SK-N-SH (cell line): ENCODE measurements at regions not wholly inside any gene's neighbourhood (a gene's known extent, or its start where the extent isn't known, plus 50 kb on each side); places are given as distances from the start of the nearest gene placed in this dataset.

Experiments used
- CTCF ChIP-seq: fragments of 200-600 bp; sonication (generic); IDR thresholded peaks from 2 replicates; pipeline ENCODE4 v1.6.1; 2017; ENCODE audit warnings: antibody characterized with exemption, mild to moderate bottlenecking, moderate library complexity
- JUND ChIP-seq: IDR thresholded peaks from 2 replicates; pipeline ENCODE4 v1.4.0; 2012
- MEF2A ChIP-seq: IDR thresholded peaks from 2 replicates; pipeline ENCODE4 v1.4.0; 2012; ENCODE audit warnings: low read depth, borderline replicate concordance
- NRF1 ChIP-seq: IDR thresholded peaks from 2 replicates; pipeline ENCODE4 v1.6.1; 2012; ENCODE audit warnings: low read depth, mild to moderate bottlenecking, low read length
- PBX3 ChIP-seq: IDR thresholded peaks from 2 replicates; pipeline ENCODE4; 2012
- POLR2AphosphoS5 ChIP-seq: IDR thresholded peaks from 2 replicates; pipeline ENCODE4 v1.6.1; 2012; ENCODE audit warnings: low read depth, low read length
- TEAD4 ChIP-seq: IDR thresholded peaks from 2 replicates; pipeline ENCODE4 v1.4.0; 2012; ENCODE audit warnings: mild to moderate bottlenecking, borderline replicate concordance; ENCODE audit not compliant: insufficient read depth
- USF2 ChIP-seq: fragments of 150-350 bp; IDR thresholded peaks from 2 replicates; pipeline ENCODE4 v1.6.1; 2017; ENCODE audit warnings: antibody characterized with exemption, low read length, low read depth, borderline replicate concordance
- TF ChIP-seq, protein P1 (sequence below): IDR thresholded peaks from 2 replicates; pipeline ENCODE4 v1.4.0; 2012; ENCODE audit warnings: low read depth, borderline replicate concordance

- TF ChIP-seq NRF1 (no peak), JUND (no peak), MEF2A (no peak), POLR2AphosphoS5 (no peak), CTCF (no peak), TEAD4 (no peak), PBX3 (no peak), USF2 (no peak)
- TF ChIP-seq, protein P1, sequence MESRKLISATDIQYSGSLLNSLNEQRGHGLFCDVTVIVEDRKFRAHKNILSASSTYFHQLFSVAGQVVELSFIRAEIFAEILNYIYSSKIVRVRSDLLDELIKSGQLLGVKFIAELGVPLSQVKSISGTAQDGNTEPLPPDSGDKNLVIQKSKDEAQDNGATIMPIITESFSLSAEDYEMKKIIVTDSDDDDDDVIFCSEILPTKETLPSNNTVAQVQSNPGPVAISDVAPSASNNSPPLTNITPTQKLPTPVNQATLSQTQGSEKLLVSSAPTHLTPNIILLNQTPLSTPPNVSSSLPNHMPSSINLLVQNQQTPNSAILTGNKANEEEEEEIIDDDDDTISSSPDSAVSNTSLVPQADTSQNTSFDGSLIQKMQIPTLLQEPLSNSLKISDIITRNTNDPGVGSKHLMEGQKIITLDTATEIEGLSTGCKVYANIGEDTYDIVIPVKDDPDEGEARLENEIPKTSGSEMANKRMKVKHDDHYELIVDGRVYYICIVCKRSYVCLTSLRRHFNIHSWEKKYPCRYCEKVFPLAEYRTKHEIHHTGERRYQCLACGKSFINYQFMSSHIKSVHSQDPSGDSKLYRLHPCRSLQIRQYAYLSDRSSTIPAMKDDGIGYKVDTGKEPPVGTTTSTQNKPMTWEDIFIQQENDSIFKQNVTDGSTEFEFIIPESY: no peak
Measured at GRCh38 chr13:39879286-39880035, 224.0 kb downstream of the COG6 start.
